Adrenal gland (tissue), 5 donors: ENCODE measurements at regions not wholly inside any gene's neighbourhood (a gene's known extent, or its start where the extent isn't known, plus 50 kb on each side); places are given as distances from the start of the nearest gene placed in this dataset.
"Not testable (repeated sequence)": the region's sequence is repeated elsewhere in the genome, so short reads cannot be mapped to it uniquely, and the experiment has no call there.

Experiments
- CTCF ChIP-seq, 6 experiments: fragments of 450-650 bp in 4 of 6; fragments of 200-600 bp in 2 of 6; sonication (generic) in 1 of 6; IDR thresholded peaks; 1 replicate in 5 of 6; 2 replicates in 1 of 6; pipeline versions ENCODE4 v1.5.1 to v1.8.0; 2016 to 2021; ENCODE audit warnings: antibody characterized with exemption in 6 of 6, mild to moderate bottlenecking in 2 of 6, moderate library complexity in 1 of 6
- POLR2A ChIP-seq, 2 donors: fragments of 450-650 bp; IDR thresholded peaks; one replicate each; pipeline ENCODE4 v1.6.1; 2017; ENCODE audit warnings: antibody characterized with exemption in 2 of 2, mild to moderate bottlenecking in 2 of 2, moderate library complexity in 1 of 2
- donor health status: DM: no; HTN: no; CAD: no.

- not testable (repeated sequence) for TF ChIP-seq CTCF, POLR2A (IDR thresholded peaks at IDR 0.05)
These were observed 70.4 kb upstream of the COBL start for GRCh38 chr7:51386806-51387568.
